ENCODE measurements at regions not wholly inside any gene's neighbourhood (a gene's known extent, or its start where the extent isn't known, plus 50 kb on each side); places are given as distances from the start of the nearest gene placed in this dataset.

DNA sequence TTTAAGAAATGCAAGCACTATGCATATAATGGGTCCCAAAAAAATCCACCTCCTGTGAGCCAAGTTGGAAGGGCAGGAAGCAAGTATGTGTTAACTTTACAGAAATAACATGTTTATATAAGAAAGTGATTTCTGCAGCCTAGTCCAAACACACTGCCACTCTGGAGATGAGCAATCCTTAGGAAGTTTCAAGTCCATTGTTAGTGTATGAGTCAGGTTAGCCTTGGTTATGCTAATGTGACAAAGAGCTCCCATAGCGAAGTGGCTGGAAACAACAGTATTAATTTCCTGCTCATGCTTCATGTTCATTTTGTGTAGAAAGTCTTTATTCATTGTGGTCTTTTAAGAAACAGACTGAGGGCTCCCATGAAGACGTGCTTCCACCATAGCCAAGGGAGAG is 121.4 kb downstream of the TBXT start:
- no peak for DNase-seq

DNA sequence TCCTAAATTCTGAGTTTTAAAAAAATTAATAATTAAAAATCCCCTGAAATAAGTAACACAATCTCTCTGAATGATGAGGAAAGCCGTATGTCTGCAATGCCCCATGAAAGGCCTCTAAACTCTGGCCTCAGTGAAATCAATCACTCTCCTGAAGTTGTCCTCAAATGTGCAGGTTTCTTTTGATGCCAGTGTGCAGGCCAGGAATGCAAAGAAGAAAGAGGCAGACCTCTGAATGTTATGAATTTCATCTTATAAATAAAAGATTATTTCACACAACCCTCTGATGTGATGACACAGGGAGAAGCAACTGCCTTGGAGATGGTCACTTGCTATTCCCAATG is 121.8 kb downstream of the TBXT start:
- no peak for DNase-seq

DNA sequence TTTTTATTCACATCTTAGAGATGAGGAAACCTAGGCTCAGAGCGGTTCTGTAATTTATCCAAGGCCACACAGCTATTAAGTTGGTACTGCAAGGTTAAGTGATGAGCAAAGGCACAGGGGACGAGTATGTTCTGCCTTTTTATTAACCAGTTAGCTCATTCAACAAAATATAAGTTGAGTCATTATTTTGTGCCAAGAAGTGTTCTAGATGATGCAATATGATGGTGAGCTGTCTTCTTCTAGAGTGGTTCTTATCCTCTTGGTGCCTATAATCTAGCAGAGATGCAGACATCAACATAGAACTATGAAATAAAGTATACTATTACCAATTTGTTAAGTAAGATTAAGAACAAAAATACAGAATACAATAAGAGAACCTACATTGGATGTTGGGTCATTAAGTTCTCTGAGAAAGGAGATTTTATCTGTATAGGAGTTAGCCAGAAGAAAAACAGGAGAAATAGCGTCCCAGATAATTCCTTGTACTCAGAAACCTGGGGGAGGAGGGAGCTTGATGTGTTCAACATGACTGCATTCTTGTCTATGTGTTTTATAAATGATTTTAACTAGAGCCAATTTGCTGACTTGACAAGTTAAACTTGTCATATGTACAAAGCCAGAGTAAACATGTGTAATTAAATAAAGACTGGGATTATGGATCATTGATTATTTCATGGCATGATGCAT is 122.3 kb downstream of the TBXT start:
- no peak for DNase-seq

DNA sequence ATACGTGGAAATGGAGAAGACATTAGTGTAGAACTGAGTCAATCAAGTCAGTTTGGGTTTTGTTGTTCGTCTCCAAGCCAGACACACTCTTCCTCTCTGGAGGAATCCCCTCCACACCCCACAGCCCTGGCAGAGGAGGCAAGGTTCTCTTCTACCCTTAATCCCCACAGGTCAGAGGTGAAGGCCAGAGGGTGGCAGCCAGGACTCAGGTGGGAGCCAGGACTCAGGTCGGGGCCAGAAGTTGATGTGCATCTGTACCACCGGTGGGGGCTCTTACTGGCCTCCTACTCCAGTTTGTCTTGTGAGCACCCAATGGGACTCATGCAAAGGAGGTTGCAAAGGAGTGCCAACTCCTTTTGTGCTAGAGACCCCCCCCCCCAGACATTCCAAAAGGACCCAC is 126.4 kb downstream of the TBXT start:
- no peak for DNase-seq

DNA sequence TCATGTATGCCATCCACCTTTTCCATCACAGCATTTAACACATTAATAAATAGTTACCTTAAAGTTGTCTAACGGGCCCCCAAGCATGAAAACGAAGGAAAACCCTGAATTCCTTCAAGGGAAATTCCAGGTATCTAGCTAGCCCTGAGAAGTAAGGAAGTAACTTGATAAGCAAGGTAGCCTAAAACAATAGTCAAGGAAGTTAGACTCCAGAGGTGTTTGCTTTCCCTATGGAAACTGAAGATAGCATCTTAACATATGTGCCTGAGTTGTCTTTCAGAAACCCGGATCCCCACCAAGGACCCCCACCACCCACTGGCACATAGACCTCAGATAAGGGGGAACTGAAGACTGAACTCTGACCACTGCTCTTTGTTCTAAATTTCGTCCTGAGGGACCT is 127.4 kb downstream of the TBXT start:
- DNase-seq, result no peak

DNA sequence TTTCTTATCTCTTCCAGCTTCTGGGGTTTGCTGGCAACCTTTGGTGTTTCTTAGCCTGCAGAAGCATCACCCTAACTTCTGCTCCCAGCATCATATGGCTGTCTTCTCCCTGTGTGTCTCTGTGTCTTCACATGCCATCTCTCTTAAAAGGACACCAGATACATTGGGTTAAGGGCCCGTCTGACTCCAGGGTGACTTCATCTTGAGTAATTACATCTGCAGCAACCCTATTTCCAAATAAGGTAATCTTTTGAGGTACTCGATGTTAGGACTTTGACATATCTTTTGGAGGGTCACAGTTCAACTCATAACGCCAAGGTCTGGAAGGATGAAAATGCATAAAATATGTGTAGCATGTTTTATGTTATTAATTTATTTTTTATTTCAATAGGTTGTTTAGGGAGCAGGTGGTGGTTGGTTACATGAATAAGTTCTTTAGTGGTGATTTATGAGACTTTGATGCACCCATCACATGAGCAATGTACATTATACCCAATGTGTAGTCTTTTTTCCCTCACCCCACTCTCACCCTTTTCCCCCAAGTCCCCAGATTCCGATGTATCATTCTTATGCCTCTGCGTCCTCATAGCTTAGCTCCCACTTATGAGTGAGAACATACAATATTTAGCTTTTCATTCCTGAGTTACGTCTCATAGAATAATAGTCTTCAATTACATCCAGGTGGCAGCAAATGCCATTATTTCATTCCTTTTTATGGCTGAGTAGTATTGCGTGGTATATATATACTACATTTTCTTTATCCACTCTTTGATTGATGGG is 131.1 kb downstream of the TBXT start:
- no peak for DNase-seq

DNA sequence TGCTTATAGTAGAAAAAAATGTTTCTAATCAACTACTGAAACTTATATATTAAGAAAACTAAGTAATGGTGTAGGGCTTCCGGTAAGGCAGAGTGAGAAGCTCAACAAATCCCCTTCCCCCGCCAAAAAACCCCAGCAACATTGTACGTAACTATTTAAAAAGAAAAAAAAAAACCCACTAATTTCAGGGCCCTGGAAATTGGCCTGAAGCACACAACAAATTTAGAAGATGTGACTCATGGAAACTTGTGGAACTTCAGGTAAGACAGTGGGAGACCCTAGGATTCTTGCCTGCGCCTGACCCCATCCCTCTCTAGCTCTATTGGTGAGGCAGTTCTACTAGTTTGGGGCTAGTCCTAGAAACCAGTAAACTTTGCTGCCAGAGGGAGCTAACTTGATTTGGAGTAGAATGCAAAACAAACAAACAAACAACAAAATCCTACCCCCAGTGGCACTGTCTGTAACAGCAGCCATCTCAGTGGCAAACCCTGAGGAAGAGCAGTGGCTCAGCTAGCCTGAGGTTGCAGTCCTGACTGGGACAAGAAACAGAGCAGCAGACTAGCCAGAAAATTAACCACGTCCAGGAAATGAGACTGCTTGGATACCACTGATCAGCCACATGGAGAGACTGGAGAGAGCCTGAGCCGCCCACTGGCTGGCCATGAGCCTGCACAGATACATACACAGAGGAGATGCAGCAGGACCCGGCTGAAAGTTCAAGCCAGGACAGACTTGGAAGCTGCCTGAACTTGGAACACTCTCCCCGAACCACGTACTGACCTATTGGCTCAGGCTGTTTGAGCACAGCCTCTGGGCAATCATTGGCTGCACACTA is 135.1 kb downstream of the TBXT start:
- peak; percentile 58 for DNase-seq

DNA sequence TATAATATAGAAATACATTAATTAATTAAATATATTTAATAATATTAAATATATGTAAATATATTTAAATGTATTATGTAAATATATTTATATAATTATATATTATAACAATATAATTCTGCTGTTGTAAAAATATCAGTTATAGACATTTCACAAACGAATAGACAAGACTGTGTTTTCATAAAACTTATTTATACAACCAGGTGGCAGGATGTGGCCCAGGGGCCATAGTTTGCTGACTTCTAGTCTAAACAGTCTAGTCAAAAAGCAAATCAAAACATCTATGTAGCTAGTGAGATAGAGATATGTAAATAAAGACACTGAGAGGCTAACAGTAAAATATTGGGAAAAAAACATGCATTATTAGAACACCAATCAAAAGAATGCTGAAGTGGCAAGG is 136.4 kb downstream of the TBXT start:
- DNase-seq, result no peak

DNA sequence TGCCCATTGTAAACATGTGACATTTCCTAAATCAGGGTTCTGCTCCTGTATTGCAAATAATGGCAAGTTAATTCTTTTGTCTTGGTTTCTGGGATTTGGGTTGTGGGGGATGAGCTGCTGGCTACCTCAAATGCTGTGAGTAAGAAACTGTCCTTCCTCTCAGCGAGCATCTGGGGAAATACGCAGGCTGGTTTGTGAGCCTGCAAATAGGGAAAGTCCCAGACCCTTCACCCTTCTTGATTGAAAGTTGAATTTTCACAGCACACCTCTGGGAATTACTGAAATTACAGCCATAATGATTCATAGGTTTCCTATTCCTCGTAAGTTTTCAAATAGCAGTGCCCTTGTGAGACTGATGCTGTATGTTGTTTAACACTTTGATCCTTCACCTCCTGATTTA is 138.1 kb downstream of the TBXT start:
- no peak for DNase-seq

DNA sequence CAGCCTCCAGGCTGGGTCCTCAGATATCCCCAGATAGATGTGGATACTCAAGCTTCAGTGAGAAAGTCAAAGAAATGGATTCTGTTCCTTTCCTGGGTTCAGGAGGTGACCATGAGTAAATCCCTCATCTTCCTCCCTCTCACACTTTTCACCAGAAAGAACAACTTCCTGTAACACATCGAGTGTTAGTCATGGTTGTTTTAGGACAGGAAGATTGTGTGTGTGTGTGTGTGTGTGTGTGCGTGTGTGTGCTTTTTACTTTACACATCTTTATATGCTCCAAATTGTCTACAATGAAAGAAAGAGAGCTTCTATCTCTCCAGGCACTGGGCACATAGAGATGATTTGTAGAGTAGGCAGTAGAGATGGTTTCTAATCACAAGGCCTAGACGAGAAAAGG is 139.9 kb downstream of the TBXT start:
- no peak for DNase-seq

DNA sequence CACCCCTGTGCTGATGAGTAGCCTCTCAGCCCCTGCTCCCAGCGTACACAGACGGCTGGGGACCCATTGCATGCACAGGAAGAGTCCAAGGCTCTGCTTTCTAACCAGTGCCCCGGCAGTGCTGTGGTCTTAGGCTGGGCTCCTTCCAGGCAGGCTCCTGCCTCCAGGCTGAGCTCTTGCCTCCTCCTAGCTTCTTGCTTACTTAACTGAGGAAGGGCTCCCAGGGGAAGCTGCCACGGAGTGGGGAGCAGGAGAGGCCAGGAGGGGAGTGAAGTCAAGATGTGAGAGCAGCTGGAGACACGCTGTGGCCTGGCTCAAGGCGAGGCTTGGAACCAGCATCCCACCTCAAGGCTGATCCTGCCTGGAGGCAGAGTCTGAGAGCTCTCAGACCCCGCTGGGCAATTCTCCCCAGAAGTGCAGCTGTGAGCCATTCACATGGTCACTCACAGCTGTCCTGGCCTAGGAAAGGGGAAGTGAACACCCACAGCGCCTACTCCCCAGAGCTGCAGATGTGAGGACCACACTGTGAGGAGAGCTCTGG is 141.0 kb downstream of the TBXT start:
- DNase-seq, result peak; percentile 18

DNA sequence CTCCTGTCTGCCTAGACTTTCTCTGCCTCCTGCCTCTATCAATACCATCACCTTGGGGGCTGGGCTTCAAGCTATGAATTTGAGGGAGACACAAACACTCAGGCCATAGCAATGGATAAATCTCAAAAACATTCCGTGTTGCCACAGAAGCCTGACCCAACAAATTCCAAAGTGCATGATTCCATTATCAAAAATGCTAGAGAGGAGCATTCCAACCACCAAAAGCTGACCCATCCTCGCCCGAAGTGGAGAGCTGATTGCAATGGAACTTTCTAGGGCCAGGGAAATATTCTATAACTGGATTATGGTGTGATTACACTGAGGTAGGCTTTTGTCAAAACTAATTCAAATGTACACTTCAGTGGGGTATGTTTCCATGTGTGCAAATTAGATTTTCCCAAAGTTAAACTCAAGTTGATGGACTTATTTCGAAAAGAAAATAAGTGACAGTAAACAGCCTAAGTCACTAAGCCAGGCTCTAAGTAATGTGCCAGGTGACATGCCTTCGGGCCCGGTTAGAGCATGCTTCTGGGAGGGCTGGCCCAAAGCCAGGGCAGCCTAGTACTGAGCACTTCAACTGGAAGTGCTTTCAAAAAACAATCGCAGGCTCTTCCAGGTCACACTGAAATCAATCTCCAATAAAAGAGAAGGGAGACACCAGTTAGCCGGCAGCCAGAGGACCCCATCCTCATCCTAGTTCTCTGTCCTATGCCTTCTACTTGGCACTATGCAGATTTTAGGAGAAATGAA is 142.3 kb downstream of the TBXT start:
- DNase-seq, result no peak

DNA sequence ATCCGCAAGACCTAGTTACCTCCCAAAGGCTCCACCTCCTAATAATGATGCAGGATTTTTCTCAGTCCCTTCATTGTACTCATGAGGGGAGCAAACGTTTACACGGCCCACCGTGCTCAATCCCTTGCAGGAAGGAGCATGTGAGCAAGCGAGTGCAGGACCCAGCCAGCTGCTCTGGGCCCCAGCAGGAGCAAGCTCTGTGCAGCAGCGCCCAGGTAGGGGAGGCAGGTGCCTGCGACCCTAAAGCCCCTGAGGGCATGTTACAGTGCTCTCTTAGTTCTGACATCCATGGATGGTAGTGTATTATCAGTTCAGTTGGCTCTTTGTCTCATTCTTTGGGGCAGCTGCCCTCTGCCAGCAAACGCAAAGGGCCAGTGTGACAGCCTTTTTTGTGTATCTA is 143.4 kb downstream of the TBXT start:
- no peak for DNase-seq

DNA sequence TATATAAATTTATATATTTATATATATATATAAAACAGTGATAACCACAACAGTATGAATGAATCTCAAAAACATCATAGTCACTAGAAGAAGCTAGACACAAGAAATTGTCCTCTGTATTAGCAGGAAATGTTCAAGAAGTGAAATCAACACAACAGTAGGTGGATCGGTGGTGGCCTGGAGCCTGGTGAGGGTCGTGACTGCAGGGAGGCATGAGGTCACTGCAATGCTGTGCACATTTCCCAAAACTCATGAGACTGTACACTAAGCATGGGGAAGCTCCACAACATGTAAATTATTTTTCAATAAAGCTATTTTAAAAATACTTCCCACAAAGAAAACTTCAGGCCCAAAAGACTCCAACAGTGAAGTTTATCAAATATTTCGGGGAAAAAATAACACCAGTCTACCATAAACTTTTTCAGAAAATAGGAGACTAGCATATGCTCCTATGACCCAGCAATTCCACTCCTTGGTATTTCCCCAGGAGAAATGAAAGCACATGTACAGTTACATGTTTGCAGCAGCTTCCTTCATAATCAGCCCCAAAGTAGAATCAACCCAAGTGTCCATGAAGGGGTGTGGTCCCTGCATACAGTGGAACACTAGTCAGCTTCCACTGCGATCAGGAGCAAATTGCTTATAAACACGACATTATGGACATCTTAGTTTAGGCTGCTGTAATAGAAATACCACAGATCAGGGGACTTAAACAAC is 144.2 kb downstream of the TBXT start:
- DNase-seq, result no peak

DNA sequence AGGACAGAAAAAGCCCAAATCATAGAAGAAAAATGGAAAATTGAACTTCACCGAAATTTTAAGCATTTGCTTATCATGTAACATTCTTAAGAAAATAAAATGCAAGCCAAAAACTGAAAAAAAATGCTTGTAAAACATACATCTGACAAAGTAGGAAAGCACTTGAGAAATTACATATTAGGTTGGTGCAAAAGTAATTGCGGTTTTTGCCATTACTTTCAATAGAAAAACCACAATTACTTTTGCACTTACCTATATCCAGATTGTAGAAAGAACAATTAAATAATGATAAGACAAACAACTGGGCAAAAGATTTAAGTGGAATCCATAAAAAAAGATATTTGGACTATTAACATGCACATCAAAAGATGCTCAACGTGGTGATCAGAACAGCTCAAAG is 146.2 kb downstream of the TBXT start:
- no peak for DNase-seq

DNA sequence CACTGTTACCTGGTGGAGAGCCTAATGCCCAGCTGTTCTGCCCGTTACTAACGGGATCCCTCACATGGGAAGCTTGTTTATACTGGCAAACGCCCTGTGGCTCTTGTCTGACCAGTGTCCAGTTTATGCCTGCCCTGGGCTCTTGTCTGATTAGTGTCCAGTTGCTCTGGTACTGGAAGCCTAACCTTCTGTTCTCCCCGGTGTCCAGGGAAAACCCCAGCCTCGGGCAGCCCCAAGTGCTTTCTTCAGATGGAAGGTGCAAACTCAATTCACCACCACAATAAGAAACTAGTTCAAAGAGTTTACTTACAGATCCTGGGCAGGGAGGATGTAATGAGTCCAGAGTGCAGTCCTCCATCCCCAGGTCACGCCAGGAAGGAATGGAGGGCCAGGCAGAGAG is 148.4 kb downstream of the TBXT start:
- DNase-seq, result no peak

DNA sequence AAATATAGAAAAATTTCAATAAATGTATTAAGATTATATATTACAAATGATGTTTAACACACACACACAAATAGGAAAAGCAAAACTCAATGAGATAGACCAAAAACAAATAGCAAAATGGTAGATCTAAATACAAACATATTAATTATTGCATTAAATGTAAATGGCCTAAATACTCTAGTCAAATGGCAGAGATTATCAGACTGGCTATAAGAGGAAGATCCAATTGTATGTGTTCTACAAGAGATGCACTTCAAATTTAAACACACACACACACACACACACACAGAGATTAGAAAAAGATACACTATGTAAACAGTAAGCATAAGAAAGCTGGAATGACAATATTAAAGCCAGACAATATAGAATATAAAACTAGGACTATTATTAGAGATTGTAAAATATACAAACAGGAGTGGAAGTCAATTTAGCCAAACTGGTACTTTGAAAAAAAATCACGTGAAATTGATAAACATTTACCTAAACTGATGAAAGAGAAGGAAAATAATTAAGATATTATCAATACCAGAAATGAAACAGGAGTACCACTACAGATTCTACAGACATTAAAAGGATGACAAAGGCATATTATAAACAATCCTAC is 150.5 kb downstream of the TBXT start:
- DNase-seq, result no peak

DNA sequence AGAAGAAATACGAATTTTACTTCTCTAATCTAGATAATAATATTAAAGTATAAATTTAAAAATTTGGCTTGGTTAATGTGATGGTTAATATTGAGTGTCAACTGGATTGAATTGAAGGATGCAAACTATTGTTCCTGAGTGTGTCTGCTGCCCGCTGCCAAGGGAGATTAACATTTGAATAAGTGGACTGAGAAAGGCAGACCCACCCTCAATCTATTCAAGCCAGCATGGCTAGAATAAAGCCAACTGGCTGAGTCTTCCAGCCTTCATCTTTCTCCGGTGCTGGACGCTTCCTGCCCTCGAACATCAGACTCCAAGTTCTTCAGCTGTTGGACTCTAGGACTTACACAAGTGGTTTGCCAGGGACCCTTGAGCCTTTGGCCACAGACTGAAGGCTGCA is 152.7 kb downstream of the TBXT start:
- no peak for DNase-seq

DNA sequence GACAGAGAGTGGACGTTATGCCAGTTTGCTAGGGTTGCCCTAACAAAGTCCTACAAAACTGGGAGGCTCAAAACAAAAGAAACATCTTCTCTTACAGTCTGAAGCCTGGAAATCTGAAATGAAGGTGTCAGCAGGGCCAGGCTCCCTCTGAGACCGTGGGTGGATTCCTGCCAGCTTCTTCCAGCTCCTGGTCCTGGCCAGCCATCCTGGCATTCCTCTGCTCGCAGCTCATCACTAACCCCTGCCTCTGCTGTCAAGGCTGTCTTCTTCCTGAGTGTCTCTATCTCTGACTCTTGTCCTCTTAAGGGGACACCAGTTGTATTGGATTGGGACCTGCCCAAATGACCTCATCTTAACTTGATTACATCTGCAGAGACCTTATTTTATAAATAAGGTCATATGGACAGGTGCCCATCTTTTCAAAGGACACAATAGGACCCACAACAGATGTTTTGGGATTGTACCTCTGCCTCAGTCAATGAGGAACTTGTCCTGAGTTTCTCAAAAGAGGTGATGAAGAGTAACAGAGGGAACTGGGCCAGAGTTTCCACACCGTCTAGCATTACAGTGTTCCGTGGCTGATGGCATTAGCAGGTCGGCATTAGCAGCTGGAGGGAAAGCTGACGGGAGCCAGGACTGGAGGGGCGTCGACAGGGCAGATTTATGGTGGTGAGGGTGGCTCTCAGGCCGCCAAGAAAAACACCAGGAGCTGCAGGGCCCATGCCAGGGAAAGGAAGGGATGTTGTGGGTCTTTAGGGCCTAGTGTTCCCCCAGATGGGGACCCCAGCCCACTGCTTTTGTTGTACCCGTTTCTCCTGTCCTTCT is 157.3 kb downstream of the TBXT start:
- DNase-seq, result no peak

DNA sequence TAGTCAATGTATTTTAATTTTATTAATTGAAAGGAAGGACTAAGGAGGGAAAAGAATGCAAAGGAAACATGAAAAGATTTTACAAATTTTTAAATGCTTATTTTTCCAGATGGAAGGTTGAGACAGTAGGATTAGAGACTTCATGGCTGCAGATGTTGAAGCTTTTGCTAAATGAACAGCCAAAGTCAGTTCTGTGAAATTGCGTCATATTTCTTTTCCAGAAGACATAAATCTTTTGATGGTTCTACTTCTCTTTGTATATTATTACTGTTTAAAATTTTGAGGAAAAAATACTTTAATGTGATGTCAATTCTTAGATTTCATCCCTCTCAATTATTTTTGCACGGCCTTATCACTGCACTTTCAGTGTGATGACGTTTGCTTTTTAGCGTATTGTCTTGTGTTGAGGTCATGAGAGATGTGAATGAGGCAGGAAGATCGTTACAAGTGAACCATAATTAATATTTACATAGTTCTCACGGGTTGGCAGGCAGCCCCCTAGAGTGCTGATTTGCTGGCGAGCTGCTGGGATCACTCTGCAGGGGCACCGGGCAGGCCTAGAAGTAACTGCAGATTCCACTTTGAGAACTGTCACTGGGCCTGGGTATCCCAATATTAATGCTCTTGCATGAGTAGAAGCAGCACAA is 158.1 kb downstream of the TBXT start:
- DNase-seq, result no peak
